ENCODE measurements at regions not wholly inside any gene's neighbourhood (a gene's known extent, or its start where the extent isn't known, plus 50 kb on each side); places are given as distances from the start of the nearest gene placed in this dataset.
A peak's percentile ranks its signal among the peaks of the same experiment; 100 is the strongest.
"Not testable (repeated sequence)": the region's sequence is repeated elsewhere in the genome, so short reads cannot be mapped to it uniquely, and the experiment has no call there.

DNA sequence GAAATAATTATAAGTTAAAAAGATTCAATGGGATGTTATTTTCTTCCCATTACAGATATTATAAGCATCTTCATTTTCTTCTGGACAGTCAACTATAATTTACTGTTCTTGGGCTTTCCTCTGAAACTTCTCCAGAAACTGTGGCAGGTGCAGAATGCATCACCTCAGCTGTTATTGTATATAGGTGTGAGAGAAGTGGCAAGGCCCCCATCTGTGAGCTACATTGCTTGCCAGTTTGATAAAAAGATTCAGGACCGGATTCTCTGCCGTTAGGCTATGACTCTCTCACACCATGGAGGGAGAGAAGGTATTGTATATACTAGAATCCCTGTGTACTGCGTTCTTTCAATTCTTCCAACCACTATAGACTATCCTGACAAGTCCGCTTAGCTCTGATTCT is 135.8 kb upstream of the CENPW start:
- no peak for DNase-seq (ENCODE audit: low spot score)

DNA sequence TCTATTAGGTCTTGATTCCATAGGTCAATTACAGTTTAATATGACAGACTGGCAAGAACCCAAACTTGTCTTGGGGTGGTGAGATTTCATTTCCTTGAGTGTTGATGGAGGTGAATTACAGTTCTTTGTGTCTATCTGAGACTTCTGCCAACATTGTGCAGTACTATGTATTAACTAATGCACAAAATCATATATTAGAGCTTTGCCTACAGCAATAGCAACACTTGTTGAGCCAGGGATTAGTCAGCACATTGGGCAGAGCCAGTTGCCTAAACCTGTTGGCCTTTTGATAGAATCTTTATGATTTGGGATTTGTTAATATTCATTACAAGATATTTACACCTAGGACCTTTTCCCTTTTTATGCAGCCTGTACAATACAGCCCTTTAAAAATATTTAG is 135.3 kb upstream of the CENPW start:
- no peak for DNase-seq (ENCODE audit: low spot score)

DNA sequence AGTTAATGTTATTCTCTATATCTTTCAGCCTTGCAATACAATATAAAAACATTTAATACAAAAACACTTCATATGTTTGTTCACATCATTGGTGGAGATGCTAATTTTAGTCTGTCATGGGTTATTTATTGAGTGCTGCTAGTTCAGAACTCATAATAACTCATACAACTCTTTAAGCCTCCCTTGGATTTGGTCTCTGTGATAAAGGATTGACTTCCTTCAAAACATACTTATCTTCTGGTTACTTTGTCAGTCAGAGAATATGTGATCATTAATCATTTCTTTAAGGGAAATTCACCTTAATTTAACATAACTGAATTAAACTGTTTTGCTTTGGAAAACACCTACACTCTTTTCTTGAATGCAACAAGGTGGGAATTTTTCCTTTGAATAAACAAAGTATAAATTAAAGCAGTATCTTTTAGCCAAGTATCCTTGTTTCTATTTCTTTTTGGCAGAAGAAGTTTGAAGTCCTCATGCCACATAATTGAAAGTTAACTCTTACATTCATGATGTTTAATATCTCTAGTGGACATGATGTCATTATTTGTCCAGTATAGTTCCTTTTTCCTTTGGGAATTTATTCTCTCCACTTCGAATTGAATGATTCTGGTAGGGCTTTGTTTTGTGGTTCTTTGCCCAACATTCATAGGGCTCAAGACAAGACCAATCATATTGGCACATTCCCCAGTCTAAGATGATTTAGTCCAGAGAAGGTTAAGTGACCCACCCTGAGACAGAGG is 133.2 kb upstream of the CENPW start:
- DNase-seq (ENCODE audit: low spot score): no peak

- DNase-seq (ENCODE audit: low spot score): no peak
Observed at GRCh38 chr6:126210398-126211075, 129.4 kb upstream of the CENPW start.

- DNase-seq (ENCODE audit: low spot score): no peak
Observed at GRCh38 chr6:126217497-126217896, 122.4 kb upstream of the CENPW start.

DNA sequence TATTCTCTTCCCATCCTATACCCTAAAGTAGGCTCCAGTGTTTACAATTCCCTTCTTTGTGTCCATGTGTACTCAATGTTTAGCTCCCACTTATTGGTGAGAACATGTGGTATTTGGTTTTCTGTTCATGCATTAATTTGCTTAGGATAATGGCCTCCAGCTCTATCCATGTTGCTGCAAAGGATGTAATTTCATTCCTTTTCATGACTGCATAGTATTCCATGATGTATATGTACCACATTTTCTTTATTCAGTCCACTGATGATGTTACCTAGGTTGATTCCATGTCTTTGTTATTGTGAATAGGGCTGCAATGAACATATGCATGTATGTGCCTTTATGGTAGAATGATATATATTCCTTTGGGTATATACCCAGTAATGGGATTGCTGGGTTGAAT is 119.0 kb upstream of the CENPW start:
- DNase-seq (ENCODE audit: low spot score): not testable (repeated sequence)

DNA sequence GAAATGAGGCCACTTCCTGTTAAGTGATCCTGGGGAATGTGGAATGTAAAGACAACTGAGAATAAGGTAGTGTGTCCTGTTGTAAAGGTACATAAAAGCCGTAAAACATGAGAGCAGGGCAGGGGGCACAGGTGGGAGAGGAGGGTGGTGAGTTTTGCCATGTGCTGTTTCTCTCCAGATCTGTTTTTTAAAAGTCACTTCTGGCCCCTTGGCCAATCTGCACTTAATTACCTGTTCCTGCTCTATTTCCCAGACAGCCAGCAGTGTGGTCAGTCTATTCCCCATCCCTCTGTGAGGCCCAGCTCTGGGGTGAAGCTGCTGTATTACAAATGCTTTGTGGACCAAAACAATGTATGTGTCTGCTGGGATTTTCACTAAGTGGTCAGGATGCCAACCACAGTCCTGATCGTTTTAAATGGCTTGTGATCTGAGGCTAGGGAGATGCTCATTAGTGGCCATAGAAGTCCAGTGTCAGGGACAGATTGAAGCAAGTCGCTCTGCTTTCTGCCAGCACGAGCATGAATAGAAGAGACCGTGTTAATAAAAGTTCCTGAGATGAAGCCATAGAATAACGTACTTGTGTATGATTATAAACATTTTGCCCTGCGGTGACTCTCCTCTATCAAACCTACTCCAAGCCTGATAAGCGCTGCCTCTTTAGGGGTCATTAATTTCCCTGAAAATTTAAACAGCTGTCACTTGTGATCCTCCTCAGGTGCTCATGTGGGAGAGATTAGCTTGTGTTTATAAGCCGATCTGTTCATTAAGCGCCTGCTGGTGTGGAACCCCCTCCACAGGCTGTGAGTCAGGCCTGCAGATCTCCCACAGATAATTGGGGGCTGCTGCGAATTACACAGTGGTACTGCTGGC is 111.8 kb upstream of the CENPW start:
- DNase-seq (ENCODE audit: low spot score): no peak

- DNase-seq (ENCODE audit: low spot score): no peak
Observed at GRCh38 chr6:126232671-126233070, 107.2 kb upstream of the CENPW start.

GRCh38 chr6:126233192-126233591 is 106.7 kb upstream of the CENPW start:
- no peak for DNase-seq (ENCODE audit: low spot score)

DNA sequence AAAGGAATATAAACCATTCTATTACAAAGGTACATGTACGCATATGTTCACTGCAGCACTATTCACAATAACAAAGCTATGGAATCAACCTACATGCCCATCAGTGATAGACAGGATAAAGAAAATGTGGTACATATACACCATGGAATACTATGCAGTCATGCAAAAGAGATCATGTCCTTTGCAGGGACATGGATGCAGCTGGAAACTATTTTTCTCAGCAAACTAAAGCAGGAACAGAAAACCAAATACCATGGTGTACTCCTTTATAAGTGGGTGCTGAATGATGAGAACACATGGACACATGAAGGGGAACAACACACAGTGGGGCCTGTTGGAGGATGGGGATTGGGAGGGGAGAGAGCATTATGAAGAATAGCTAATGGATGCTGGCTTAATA is 104.6 kb upstream of the CENPW start:
- DNase-seq (ENCODE audit: low spot score): no peak

DNA sequence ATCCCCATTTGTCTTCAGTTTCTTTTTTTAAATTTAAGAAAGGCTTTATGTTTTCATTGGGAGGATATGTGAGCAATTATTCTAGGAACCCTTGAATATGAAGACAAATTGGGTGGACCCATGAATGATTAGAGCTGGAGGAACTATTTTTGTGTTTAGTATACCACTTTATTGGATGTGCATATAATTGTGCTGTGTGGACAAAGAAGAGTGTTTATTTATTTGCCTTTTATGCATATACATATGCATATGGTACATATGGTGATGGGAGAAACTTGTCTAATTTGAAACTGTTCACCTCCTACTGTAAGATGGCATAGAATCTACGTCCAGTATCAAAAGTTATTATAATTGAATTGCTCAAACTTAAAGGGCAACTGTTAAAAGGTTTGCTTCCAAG is 94.8 kb upstream of the CENPW start:
- DNase-seq (ENCODE audit: low spot score): no peak

- no peak for DNase-seq (ENCODE audit: low spot score)
Observed at GRCh38 chr6:126252154-126252553, 87.8 kb upstream of the CENPW start.

DNA sequence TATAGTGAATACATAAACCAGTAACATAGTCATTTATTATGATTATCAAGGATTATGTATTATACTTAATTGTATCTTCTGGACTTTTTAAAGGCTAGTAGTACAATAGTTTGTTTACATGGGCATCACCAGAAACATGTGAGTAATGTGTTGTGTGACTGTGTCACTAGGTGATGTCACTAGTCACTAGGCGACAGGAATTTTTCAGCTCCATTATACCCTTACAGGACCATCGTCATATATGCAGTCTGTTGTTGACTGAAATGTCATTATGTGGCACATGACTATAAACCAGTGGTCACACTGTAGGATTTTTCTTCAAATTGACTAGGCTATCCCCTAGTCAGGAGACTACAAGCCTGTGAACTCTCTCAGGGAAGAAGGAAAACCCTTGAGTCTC is 86.5 kb upstream of the CENPW start:
- DNase-seq (ENCODE audit: low spot score): no peak

- DNase-seq (ENCODE audit: low spot score): no peak
Observed at GRCh38 chr6:126258150-126258549, 81.8 kb upstream of the CENPW start.

GRCh38 chr6:126261792-126262421 is 78.0 kb upstream of the CENPW start:
- no peak for DNase-seq (ENCODE audit: low spot score)

DNA sequence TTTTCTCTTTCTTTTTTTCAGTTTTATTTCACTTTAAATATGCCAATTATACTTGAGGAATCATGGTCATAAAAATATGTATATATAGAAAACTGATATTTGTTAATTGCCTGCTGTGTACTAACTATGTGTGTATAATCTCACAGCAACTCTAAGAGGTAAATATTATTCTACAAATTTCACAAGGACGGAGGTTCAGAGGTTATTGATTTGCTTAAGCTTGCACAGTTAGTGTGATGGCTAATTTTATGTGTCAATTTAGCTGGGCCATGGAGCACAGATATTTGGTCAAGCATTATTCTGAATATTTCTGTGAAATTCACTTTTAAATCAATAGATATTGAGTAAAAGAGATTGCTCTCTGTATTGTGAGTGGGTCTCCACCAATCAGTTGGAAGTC is 75.7 kb upstream of the CENPW start:
- DNase-seq (ENCODE audit: low spot score): no peak

- DNase-seq (ENCODE audit: low spot score): no peak
Observed at GRCh38 chr6:126266664-126267063, 73.3 kb upstream of the CENPW start.

DNA sequence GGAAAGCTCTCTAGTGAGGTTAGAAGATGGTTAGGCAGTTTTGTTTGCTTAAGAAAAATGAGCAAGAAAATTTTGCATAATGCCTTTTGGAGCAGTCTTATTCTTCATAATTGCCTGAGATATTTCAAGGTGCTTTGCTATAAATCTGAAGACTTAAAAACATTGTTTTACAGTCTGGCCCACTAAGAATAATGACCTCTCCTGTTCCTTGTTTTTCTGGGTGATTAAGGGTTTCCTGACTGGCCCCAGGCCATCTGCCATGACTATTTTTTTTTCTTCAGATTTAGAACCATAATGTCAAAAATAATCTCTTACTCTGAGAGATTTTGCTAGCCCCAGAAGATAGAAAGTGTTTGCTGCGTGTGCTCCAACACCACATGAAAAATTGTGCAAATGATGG is 72.3 kb upstream of the CENPW start:
- DNase-seq (ENCODE audit: low spot score): peak; percentile 22

DNA sequence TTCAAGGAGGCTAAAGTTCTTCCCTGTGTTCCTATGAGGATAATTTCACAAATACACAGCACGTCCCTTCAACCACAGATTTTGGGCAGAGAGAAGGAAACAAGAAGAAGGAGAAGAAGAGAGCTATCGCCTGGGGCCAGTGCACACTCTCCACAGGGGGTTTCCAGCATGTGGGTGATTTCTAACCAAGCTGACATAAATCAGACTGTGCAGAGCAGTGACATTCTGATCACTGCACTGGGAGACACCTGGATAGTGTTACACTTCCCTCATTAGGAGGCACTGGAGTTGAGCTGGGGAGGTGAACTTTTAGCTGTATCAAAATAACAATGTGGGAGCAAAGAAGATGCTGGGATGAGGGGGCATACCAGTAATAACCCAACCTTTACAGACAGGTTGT is 71.8 kb upstream of the CENPW start:
- DNase-seq (ENCODE audit: low spot score): peak; percentile 63

GRCh38 chr6:126280287-126280686 is 59.6 kb upstream of the CENPW start:
- DNase-seq (ENCODE audit: low spot score): no peak

- no peak for DNase-seq (ENCODE audit: low spot score)
Observed at GRCh38 chr6:126285871-126286365, 54.0 kb upstream of the CENPW start.
